HFF-Myc (cell line): ENCODE measurements at regions not wholly inside any gene's neighbourhood (a gene's known extent, or its start where the extent isn't known, plus 50 kb on each side); places are given as distances from the start of the nearest gene placed in this dataset.

Experiments used
- DNase-seq: peaks from one replicate; pipeline ENCODE4 v3.0.0-alpha.2; 2011; ENCODE audit warnings: low read depth; ENCODE audit errors: extremely low read depth
- H3K4me3 ChIP-seq: replicated peaks from 2 replicates; pipeline ENCODE4 v1.5.1; 2011; ENCODE audit warnings: low read depth, mild to moderate bottlenecking, control low read depth, low read length
- CTCF ChIP-seq: IDR thresholded peaks from 2 replicates; pipeline ENCODE4 v1.5.1; 2012; ENCODE audit warnings: mild to moderate bottlenecking, low read depth, low read length, control low read depth; ENCODE audit errors: missing control alignments

DNA sequence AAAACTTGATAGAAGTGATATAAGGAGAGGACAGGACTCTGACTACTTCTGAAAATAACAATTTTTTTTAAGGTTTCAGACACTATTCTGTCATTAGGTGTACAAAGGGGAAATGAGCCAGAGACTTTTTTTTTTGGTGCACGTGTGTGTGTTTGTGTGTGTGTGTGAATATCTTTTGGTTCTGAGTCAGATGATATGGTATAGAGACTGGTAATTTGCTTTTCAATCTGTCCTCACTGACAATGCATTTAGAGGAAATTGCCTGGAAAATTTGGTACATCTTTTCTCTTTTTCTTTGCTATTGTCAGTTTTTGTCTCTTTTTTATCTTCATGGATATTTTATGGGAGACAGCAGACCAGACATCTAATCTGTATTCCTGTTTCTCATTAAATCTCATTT, 59.3 kb downstream of the DDIT4L start:
- TF ChIP-seq CTCF = no peak
- no peak for DNase-seq

GRCh38 chr4:100130491-100130890, 59.8 kb downstream of the DDIT4L start:
- no peak overlapping the region for H3K4me3 ChIP-seq
- no peak for TF ChIP-seq CTCF
- no peak for DNase-seq

More for the DNA sequence above, 59.3 kb downstream of the DDIT4L start:
- no peak overlapping the region for H3K4me3 ChIP-seq

DNA sequence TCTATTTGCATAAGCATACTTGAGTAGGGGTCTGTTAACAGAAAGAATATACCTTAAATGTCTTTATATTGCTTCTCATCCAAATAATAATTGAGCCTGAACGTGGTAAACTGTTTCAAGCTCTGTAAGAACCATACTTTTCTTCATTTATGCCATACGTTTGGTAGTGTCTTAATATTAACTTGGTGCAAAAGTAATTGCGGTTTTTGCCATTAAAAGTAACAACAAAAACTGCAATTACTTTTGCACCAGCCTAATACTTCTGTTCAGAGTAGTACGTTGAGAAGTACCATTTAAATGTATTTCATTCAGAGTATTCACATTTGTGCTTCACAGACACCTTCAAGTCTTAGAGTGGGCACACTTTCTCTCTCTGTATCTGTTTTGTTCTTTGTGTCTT, 60.5 kb downstream of the DDIT4L start:
- DNase-seq = no peak
- no peak overlapping the region for H3K4me3 ChIP-seq
- no peak for TF ChIP-seq CTCF

- H3K4me3 ChIP-seq = no peak overlapping the region
- no peak for TF ChIP-seq CTCF
- no peak for DNase-seq
Measured at GRCh38 chr4:100128338-100128737, 61.9 kb downstream of the DDIT4L start.

DNA sequence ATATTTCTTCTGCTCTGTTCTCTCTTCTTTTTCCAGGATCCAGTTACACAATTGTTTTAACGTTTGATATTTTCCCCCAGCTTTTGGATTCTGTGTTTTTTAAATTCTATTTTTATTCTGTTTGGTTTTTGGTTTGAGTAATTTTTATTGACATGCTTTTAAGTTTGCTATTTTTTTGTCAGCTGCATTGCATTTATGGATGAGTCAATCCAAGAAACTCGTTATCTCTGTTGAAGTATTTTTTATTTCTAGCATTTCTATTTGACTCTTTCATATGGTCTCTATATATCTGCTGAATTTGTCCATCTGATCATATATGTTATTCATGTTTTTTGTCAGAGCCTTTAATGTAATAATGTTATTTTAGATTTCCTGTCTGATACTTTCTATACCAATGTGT, 65.6 kb downstream of the DDIT4L start:
- DNase-seq = no peak
- TF ChIP-seq CTCF = no peak
- no peak overlapping the region for H3K4me3 ChIP-seq

- no peak for TF ChIP-seq CTCF
- H3K4me3 ChIP-seq = no peak overlapping the region
- no peak for DNase-seq
Measured at GRCh38 chr4:100118181-100118580, 72.1 kb downstream of the DDIT4L start.

DNA sequence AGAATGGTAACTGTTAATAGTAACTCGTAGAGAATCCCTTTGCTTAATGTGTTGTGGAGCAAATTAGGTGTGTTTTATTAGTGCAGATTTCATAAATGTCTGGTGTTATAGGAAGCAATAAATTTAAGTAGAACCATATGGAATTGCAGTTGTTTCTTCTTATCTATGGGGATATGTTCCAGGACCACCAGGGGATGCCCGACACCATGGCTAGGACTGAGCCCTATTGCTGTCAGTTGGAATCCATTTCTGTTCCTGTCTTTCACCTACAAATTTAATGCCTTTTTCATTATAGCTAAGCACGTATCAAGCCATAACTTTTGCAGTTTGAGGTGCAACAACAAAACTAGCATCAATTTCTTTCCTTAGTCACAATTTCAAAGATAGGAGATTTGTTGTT, 72.5 kb downstream of the DDIT4L start:
- TF ChIP-seq CTCF = peak; percentile 45
- DNase-seq = no peak
- no peak overlapping the region for H3K4me3 ChIP-seq
